ENCODE measurements at regions not wholly inside any gene's neighbourhood (a gene's known extent, or its start where the extent isn't known, plus 50 kb on each side); places are given as distances from the start of the nearest gene placed in this dataset.

DNA sequence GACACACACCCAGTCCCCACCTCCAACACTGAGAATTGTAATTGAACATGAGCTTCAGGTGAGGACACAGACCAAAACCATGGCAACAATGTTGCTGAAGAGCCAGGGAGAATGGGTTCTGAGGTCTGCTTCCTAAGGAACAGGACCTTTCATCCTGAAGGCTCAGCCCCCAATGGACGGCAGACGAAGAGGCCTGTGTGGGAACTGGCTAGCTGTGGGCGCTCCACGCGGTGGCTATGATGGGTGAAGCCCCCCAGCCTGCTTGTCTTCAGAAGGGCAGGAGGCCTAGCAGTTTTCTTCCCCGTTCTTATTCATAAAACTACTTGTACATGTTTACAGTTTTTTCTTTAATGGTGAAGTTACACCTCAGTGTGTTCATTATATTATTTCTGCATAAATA lies 136.1 kb upstream of the SPACA7 start:
- TF ChIP-seq, protein P1, sequence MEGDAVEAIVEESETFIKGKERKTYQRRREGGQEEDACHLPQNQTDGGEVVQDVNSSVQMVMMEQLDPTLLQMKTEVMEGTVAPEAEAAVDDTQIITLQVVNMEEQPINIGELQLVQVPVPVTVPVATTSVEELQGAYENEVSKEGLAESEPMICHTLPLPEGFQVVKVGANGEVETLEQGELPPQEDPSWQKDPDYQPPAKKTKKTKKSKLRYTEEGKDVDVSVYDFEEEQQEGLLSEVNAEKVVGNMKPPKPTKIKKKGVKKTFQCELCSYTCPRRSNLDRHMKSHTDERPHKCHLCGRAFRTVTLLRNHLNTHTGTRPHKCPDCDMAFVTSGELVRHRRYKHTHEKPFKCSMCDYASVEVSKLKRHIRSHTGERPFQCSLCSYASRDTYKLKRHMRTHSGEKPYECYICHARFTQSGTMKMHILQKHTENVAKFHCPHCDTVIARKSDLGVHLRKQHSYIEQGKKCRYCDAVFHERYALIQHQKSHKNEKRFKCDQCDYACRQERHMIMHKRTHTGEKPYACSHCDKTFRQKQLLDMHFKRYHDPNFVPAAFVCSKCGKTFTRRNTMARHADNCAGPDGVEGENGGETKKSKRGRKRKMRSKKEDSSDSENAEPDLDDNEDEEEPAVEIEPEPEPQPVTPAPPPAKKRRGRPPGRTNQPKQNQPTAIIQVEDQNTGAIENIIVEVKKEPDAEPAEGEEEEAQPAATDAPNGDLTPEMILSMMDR (conservative IDR thresholded peaks at IDR 0.05; ENCODE audit: low read depth): no peak
- DNase-seq (ENCODE audit: low spot score): no peak
- ChIA-PET CTCF (no interaction called here), POLR2A (ENCODE audit: low non-redundant PET) (no interaction called here)
- H3K27ac ChIP-seq: no peak overlapping the region

DNA sequence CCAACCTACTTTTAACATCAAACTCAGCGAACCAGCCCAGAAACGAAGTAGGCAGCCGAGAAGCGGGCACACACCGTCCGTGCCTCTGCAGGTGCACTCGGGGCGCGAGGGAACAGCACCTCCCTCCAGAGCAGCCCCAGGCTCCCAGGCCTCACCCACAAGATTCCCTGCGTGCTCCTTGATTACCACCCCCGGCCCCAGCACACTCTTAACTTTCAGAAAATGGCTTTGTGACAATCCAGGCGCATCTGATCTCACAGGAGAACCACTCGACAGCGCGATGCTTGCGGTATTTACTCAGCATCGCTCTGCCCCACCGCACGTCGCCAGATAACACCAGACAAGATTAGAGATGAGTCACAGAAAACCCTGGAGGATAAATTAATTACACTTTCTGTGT lies 134.9 kb upstream of the SPACA7 start:
- ChIA-PET POLR2A (ENCODE audit: low non-redundant PET) (no interaction called here), CTCF (no interaction called here)
- H3K27ac ChIP-seq: no peak overlapping the region
- TF ChIP-seq, protein P1 (conservative IDR thresholded peaks at IDR 0.05; ENCODE audit: low read depth): no peak
- DNase-seq (ENCODE audit: low spot score): no peak

DNA sequence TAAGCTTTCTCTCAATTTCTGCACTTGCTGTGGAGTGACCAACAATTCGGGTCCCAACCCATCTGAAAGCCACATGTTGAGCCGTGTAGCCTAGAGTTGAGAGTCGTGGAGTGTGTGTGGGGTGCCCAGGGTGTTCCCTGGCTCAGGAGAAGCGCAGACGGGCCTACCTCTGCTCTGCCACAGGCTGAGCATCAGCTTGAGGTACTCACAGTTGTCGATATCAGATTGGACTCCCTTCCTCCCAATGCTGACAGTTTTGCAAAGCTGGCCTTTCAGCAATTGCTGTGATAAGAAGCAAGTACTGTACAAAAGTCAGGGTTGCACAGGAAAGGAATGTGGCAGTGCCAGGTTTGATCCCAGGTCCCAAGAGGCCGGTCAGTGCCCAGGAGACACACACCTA lies 133.4 kb upstream of the SPACA7 start:
- no peak for DNase-seq (ENCODE audit: low spot score)
- CTCF ChIA-PET: no interaction called here
- TF ChIP-seq, protein P1 (conservative IDR thresholded peaks at IDR 0.05; ENCODE audit: low read depth): no peak
- POLR2A ChIA-PET (ENCODE audit: low non-redundant PET): no interaction called here
- H3K27ac ChIP-seq: no peak overlapping the region

DNA sequence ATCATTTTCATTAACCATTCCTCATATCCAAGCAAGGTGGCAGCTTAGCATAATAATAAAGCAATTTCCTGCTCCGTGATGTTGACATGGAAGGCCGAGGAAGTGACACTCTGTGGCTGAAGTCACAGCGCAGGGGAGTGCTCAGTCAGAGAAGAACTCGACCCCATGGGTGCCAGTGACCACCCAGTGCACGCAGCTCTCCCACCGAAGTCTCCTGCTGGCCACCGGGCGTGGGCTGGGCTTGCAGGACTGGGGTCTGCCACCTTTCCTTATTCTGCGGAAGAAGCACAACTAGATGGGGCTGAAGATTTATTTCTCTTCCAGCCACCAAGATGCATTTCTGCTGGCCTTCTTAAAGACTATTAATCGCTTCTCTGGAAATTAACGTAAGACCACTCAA lies 132.1 kb upstream of the SPACA7 start:
- CTCF ChIA-PET: no interaction called here
- TF ChIP-seq, protein P1 (conservative IDR thresholded peaks at IDR 0.05; ENCODE audit: low read depth): no peak
- H3K27ac ChIP-seq: no peak overlapping the region
- POLR2A ChIA-PET (ENCODE audit: low non-redundant PET): no interaction called here
- no peak for DNase-seq (ENCODE audit: low spot score)

DNA sequence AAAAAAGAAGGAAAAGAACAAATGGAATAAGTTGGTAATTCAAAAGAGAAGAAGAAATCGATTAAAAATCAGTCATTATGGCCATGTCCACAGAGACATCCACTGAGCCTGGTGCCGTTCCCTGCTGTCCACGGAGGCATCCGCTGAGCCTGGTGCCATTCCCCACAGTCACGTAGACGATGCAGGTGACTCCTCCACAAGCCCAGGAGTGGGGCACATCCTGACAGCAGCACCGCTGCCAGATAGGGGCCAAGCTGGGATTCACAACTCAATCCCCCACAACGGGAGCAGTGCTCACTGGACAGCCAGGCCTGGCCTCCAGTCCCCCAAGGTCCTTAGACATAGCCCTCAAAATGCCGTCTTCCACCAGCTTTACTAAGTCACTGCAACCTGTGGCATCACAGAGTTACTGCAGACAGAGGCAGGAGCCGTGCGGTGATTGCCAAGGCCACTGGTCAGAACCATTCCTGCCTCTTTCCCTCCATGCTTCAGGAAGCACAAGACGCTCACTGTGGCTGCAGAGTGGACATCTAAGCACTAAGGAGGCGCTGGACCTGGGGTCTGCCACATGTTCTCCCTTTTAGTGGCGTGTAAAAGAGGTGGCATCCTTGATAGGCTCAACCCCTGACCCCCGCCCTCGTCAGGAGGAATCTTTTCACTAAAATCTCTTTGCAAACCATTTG lies 131.5 kb upstream of the SPACA7 start:
- TF ChIP-seq, protein P1 (conservative IDR thresholded peaks at IDR 0.05; ENCODE audit: low read depth): no peak
- ChIA-PET POLR2A (ENCODE audit: low non-redundant PET) (no interaction called here), CTCF (interaction anchor here (0.6 kb wide), 1 partner anchor 449 kb away, joined by 5 read pairs; no protein-coding TSS in a partner anchor)
- no peak for DNase-seq (ENCODE audit: low spot score)
- H3K27ac ChIP-seq: no peak overlapping the region

DNA sequence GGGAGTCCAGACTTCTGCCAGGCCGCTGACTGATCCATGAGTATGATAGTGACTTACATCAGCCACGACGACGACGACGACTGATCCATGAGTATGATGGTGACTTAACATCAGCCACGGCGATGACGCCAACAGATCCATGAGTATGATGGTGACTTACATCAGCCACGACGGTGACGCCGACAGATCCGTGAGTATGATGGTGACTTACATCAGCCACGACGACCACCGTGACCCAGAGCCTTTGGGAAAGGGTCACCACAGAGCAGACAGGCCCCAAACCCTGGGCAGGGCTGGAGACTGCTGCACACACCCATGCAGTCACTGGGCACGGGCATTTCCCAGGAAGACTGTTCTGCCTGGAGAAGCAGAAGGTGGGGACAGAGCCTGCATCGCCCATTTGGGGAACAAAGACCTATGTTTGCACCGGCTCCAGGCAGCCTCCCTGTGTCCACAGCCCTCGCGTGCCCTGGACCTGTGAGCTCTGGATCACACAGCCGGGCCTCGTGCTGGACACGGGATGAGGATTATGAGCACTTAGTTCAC lies 130.9 kb upstream of the SPACA7 start:
- TF ChIP-seq, protein P1 (conservative IDR thresholded peaks at IDR 0.05; ENCODE audit: low read depth): no peak
- POLR2A ChIA-PET (ENCODE audit: low non-redundant PET): no interaction called here
- no peak overlapping the region for H3K27ac ChIP-seq
- no peak for DNase-seq (ENCODE audit: low spot score)
- CTCF ChIA-PET: interaction anchor here (0.6 kb wide), 1 partner anchor 449 kb away, joined by 5 read pairs; no protein-coding TSS in a partner anchor

All from RWPE1 (cell line).